ENCODE measurements at regions not wholly inside any gene's neighbourhood (a gene's known extent, or its start where the extent isn't known, plus 50 kb on each side); places are given as distances from the start of the nearest gene placed in this dataset.

DNA sequence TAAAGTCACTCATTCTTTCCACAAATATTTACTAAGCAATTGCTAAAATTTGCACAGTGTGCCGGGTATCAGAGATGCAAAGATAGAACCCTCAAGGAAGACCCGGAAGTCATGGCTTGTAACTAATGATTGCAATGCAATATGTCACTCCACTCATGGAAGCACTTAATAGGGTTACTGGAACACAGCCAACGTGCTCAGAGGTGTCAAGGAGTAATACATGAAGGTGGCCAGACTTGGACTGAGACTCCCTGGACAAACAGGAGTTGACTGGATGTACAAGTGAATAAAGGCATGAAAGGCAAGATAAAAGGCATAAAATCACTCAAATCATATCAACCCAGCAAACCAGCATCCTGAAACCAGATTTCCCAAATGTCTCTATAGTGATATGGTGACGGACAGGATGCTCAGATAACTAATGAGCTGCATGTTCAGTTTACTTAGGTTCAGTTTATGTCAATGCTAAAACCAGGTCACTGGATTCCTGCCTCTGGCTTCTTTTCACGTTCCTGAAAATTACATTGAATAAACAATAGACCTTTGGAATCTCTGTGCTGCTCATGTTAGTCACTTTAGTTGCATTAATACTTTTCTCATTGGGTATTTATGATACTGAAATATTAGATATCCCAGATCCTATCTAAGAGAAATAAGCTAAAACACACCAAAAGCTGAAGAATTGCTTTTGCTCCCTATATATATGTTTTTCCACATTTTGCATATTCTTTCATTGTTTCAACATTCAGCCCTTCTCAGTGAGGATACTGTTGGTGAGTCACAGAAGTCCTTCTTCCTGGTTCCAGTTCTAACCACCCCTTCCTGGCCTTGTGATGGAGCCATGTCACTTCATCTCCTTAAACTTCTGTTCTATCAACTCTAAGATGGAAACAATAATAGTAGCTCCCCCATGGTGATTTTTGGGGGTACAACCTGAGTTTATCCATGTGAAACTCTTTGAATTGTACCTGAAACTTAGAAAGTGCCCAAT, 688.9 kb upstream of the ID2 start:
- DNase-seq: no peak

DNA sequence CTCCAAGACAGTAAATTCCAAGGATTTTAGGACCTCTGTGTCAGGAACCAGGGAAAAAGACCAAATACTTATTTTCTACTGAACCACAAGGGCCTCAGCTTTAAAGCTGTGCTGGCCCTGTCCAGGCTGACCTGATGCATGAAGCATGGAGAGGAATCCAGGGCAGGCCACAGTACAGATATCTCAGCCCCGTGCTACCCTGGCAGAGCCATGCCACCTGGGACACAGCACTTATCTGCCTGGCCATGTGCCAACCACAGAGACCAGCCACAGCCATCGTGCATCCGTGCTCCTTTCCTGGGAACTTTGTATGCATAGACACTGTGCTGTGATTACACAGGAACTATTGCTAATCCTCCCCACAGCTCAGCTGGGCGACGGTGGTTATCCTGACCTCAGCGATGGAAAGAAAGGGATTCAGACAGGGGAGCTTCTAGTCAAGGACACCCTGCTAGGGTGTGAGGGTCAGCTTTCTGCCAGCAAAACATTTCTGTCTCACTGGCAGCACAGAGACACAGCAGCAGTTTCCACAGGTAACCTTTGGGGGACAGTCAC, 687.4 kb upstream of the ID2 start:
- DNase-seq: no peak

DNA sequence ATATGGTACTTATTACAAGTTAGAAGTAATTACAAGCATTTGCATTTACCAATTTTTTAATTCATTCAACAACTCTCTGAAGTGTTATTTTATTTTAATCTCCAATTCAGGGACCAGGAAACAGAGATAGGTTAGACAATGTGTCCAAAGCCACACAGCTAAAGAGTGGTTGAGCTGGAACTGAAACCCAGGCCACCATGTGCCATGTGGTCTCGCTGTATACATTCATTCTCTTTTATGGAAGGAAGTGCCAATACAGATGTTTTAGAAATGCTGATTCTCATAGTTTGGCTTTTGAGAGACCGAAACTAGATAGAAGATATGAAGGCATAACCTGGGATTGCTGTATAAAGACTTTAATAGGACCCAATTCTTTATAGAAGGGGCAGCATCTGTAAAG, 684.6 kb upstream of the ID2 start:
- no peak for DNase-seq

DNA sequence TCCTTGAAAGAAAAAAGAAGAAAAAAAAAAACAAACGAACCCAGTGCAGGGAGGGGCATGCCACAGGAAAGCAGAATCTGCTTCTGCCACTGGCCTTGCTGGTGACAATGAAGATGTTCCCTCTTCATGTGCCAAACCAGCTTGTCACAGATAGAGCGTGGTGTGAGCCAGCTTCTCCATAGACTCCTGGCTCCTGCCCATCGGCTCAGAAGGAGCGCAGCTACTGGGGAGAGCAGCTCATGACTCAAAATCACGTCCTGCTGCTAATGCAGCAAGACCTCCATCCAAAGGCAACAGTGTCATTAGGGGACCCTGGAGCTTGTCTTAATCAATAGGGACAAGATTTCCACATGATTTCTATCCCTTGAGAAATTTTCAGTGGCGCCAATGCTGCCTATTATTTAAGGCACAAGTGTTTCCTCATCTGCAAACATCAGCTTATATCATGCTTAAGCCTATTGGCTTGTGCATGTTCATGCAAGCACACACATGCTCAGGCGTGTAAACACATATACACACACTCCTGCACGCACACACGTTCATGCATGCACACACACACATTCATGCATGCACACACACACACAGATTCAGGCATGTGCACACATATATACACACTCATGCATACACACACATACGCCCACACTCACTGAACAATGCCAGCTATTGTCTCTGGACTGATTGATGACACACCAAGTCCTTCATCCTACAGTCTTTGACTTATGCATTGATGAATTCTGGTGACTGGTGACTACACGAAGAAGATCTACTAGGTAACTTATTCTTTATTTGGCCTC, 682.0 kb upstream of the ID2 start:
- no peak for DNase-seq

DNA sequence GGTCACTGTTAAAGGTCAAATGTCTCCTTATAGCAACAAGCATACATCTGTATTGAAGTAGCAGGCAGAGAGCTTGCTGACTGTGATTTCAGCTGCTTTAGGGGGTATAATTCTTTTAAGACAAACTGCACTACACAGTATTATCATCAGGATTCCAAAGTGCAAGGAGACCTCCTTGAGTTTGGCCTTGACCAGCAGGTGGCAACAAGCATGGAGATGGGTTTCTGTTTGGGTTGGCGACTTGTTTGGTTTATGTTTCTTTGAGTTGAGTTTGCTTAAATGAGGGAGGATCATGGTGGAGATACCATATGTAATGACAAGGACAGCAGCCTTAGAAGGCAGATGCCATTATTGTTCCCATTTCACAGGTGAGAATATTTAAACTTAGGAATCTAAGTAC, 681.0 kb upstream of the ID2 start:
- DNase-seq: peak in 1 of 2 donors; percentile 16

DNA sequence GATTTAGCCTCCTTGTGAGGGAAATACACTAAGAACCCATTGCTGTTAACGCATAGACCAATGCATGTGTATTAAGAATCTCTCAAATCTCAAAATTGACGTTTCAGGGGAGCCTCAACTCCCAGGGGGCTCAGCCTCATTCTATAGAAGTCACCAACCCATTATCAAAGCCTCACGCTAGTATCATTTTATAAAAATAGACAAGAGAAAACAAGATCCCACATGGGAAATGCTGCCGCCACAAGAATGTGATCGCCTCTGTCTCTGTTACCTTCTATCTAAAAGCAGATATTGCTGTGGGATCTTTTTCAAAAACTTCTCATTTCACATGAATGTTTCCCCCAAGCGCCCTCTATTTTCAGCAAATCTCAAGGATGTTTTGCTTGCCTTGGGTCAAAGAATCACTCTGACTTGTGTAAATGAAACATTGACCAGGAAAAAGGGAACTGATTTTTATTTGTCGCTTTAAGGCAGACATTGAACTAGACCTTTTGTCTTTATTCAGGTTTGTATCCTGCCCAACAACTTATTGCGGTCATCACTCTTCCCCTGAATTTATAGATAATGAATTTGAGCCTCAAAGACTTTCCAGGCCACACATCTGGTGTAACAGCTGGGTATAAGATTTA, 679.0 kb upstream of the ID2 start:
- no peak for DNase-seq

DNA sequence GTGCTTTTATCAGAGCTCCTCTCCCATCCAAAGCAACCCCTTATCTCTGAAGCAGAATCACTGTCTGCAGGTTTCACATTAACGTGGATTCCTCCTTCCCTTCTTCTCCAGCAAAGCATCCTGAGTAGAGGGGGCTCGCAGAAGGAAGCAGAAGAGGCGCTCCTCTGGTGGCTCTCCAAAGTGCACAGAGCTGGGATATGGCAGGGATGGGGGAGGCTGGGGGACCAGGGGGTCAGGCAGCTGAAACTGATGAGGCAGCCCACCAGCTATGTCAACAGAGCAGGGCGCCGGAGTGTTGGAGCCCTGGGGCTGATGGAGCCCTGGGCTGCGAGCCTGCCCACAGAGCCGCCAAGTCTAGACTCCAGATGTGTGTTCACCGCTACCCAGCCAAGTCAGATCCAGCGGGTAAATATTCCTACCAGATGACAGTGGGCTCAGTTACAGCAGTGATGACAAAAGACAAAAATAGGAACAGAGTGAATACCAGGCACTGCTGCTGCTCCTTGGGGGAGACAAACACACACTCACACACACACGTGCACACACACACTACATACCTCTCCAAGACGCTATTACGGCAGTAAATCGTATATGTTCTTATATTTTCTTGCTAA, 678.3 kb upstream of the ID2 start:
- no peak for DNase-seq

DNA sequence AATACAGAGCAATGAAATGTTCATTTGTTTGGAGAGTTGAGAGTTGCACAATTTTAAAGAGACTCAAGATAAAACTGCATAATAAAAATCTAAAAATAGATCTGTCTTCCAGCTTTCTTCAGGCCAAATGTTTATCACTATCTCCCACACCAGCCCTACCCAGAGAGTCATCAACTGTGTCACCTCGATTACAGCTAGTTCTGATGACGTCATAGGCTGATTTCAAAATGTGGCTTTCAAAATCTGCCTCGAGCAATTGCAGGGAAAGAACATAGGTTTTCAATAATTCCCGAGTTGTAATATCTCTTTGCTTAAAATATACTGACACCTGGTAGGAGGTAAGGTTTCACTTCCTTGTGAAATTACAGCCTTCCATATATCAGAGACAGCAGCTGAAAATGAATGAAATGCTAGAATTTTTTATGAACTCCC, 677.6 kb upstream of the ID2 start:
- DNase-seq: peak; percentile 9 to 46

DNA sequence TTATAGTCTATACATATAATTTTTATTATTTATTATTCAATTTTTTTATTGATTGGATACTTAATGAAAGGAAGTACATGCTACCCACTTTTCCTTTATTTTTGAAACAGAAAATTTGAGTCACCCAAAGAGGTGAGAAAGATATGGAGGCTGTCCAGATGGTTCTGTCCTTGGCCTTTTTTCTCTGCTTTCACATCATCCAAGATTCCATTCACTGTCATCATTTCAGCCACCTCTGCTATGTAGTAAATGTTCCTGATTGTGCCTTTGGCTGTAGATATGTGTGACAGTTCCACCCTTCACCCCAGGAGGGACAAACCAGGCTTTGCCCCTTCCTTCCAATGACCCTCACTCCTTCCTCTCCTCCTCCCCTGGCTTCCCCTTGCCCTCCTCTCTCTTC, 675.7 kb upstream of the ID2 start:
- DNase-seq: no peak

DNA sequence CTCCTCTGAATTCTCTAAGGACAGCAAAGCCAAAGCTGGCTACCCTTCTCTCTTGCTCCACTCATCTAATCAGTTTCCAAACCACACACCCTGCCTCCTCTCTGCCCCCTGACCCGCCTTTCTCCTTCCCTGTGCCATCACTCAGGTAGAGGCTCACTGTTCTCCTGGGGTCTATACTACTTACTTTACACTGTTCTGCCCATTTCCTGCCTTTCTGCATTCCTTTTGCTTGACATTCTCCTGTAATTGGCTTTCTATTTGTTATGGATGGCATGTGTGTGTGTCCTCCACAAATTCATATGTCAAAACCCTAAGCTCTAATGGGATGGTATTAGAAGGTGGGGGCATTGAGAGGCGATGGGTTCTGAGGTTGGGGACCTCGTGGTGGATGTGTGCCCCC, 675.2 kb upstream of the ID2 start:
- no peak for DNase-seq

DNA sequence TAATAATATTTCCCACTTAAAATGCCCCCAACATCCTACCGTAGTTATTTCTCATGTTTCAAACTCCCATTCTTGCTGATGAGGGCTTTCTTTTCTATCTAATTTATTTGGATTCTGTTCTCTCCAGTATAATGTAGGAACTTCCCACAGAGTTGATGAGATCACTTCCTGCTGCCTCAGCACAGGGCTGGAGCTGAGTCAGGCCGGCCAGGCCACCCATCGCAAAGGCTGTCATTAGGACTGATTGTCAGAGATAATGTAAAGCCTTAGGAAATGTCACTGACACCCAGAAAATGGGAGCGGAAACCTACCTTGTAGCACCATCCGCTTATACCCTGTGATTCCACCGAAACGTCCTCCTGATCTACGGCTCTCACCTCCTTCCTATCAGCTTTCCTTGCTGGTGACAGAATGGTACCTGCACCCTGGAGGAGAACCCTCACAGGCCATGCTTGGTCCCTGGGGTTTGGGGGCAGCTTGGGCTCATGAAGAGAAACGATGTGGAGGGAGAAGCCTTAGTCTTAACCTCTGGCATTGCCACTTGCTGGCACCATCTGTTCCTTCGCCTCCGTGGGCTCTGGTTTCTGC, 672.8 kb upstream of the ID2 start:
- DNase-seq: peak in 1 of 2 donors; percentile 49

DNA sequence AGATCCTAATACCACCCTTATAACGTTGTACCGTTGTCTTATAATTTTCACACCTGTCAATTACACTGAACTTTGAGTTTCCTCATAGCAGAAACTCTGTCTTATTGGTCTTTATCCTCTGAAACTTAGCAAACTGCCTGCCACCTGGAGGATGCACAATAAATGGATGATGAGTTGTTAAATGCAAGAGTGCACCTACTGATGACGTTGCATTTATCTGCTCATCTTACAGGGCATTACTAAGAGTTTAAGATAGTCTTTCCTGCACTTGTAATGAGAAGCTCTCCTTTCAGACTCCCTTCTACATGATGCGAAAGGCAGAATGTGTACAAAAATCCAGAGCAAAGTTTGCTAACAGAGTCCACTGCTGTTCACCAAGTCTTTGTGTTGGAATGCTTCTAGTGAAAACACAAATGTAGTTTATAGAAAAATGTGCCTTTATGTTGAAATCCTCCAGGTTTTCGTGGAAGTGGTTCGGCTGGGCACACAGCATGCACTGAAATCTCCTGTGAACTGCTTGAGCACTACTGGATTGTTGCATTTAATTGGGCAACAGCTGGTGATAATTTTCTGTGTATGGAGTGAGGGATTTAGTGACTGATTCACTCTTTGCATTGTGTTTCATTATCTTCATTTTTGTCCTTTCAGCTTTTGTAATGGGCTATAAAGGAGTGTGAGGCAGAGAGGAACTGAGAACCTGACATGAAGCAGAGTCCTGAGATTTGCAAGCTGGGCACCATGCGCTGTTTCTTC, 665.8 kb upstream of the ID2 start:
- DNase-seq: no peak

DNA sequence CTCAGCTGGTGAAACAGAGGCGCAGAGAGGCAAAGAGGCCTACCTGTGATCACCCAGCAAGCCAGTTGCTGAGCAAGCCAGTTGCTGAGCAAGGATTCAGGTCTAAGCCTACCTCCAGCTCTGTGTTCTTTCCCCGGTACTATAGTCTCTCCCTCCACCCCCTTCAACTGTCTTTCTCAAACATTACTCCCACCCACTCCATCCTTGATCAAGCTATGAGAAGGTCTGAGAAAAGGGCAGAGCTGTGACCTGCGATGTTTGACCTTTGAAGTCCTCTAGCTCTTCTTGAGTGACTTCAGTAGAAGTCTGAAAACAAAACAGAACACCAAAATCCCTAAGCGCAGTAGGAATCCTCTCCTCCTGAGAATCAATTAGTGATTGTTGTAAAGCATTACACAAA, 665.2 kb upstream of the ID2 start:
- DNase-seq: no peak

DNA sequence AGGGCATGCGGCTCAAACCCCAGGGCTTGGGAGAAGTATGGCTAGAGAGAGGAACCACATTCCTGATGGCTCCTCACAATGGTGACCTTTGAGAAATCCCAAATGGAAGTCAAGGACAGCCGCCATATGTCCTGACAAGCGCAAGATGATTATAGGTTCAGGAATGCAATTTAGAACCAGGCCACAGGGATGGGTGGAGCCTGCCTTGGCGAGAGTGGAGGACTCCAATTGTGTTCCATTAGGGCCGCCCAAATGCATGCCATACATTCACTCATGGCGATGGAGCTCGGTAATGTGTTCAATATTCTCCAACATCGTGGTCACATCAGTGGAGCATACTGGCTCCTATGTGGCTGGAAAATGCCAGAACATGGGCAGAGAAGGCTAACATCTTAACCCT, 662.9 kb upstream of the ID2 start:
- DNase-seq: no peak

DNA sequence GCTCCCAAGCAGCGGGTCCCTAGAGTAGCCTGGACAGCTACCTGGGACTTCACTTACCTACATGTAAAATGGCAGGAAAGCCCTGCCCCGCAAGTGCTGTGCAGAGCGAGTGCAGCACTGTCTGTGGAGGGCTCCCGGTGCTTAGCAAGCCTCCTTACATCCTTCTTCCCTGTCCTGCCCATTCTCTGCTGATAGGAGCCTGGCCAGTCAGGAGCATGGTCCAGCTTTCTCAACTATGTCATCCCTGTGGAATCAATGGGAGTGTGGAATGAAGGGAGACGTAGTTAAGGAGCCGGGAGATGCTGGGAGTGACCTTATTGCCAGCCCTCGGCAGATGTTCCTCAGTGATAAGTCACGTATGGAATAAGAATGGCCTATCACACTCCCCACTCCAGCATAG, 661.9 kb upstream of the ID2 start:
- DNase-seq: no peak

DNA sequence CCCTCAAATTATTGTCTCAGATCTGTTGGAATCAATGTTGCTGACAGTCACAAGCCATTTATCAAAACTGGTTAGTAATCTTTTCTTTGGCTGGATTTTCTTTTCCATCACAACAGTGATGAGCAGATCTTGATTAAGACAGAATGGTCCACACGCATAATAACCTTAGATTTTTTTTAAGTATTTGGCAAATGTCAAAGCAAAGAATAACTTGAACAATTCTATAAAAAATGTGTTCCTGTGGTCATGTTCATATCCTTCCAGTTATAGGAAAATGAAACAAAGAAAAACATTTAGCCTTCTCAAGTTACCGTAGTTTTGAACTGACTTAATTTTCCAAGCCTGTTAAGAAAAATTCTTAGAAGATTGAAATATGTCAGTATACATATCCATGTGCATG, 659.9 kb upstream of the ID2 start:
- no peak for DNase-seq

DNA sequence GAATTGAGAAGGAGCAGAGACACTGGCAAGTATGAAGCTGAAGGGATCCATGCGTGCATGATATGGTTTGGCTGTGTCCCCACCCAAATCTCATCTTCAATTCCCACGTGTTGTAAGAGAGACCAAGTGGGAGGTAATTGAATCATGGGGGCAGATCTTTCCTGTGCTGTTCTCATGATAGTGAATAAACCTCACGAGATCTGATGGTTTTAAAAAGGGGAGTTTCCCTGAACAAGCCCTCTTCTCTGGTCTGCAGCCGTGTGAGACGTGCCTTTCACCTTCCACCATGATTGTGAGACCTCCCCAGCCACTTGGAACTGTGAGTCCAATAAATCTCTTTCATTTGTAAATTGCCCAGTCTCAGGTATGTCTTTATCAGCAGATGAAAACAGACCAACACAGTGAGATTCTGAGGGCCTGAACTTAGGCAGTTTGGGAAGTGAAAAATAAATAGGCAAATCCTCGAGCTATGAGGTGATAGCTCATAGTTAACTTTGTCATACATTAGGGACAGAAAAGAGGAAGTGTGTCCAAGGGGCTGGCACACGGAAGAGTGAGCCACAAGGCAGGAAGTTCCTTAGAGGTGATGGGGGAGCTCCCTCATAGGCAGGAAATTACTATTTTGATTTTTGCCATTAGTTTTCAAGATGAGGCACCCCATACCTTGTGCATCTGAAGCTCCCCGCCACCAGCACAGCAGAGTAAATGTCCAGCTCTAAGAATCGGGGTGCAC, 658.8 kb upstream of the ID2 start:
- DNase-seq: peak in 1 of 2 donors; percentile 51

DNA sequence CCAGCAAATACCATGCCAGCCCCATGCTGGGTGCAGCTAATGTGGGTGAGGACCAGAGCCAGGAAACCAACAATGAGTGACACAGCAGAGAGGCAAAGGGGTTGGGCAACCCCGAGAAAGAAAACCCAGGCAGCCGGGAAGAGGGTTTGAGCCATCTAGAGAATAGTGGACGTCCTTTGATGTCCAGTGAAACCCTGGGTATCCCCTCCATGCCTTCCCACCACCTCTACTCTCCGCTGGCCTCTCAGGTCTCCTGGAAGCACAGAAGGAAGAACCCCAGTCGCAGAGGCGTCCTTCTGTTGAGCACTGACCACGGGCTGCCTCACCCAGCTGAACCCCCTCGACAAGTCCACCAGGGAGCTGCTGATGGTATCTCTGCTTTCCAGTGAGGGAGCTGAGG, 657.4 kb upstream of the ID2 start:
- DNase-seq: no peak

DNA sequence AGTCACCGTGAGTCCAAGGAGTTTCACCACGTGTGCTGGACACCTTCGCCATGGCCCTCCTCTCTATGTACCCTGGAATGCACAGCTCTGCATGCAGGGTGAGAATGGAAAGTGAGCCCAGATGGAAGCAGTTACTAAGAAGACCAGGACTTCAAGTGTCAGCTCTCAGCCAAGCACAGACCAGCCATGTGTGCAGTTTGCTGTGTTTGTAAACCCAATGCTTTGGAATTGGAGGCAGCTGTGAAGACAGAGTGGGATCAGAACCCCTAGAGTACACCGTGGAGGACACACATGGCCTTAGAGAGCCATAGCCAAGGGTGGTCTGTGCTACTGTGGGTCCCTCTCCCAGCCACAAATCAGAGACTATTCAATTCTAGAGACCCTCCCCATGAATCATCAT, 655.5 kb upstream of the ID2 start:
- DNase-seq: no peak

DNA sequence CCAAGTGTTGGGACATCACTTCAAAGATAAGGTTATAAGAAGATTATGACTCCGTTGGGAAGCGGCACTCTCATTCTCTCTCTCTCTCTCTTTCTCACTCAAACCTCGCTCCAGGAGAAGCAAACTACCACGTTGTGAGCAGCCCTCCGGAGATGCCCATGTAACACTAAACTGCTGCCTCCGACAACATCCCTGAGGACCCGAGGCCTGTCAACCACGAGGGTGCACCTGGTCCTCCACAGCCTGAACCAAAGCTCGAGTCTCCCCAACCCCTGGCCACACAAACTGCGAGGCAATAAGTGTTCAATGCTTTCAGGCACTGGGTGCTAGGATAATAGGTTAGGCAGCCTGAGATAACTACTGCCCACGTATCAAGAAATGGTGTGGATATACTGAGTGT, 654.5 kb upstream of the ID2 start:
- DNase-seq: no peak

DNA sequence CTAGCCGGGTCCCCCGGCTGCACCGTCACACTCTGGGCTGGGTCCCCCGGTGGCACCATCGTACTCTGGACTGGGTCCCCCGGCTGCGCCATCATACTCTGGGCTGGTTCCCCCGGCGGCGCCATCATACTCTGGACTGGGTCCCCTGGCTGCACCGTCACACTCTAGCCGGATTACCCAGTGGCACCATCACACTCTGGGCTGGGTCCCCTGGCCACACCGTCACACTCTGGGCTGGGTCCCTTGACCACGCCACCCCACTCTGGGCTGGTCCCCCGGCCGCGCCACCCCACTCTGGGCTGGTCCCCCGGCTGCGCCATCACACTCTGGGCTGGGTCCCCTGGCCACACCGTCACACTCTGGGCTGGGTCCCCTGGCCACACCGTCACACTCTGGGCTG, 653.8 kb upstream of the ID2 start:
- DNase-seq: no peak

Measured in CD4-positive, alpha-beta T cell treated with Interleukin-1 beta for 1 hour (primary cell).